ENCODE measurements at regions not wholly inside any gene's neighbourhood (a gene's known extent, or its start where the extent isn't known, plus 50 kb on each side); places are given as distances from the start of the nearest gene placed in this dataset.

DNA sequence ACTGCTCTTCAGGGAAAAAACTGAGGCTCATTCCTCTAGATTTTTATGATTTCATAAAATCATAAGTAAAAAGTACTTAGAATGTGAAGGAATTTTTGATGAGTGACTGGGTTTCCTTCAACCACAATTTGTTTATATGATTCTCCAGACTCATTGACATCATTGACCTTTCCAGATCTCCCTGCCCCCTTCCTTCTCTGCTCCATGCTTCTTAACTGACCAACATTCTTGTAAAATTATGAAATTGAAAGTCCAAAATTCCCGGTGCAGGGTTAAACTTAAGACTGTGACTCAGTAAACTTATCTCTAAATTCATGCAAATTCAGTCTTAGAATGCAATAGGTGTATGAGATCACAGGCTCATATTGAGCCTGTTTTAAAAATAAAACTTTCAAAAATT, 648.9 kb downstream of the TDRD15 start:
- TF ChIP-seq YY1 (IDR thresholded peaks at IDR 0.05; ENCODE audit: insufficient read depth, insufficient read length) (no peak), SUZ12 (IDR thresholded peaks at IDR 0.05; ENCODE audit: extremely low read depth, insufficient read depth, insufficient read length) (no peak), ZNF274 (IDR thresholded peaks at IDR 0.05; ENCODE audit: low read depth, low read length) (no peak)
